ENCODE measurements at regions not wholly inside any gene's neighbourhood (a gene's known extent, or its start where the extent isn't known, plus 50 kb on each side); places are given as distances from the start of the nearest gene placed in this dataset.

- WGBS (ENCODE audit: insufficient coverage, insufficient replicate concordance, low lambda C conversion rate, missing lambda C conversion rate) = 52% methylated on average over 15 of the region's 15 CpGs
- Histone ChIP-seq H3K79me2 (ENCODE audit: control insufficient read depth, insufficient read depth, low read length) (no peaks in the 10 kb centered on the region), H3K27ac (ENCODE audit: control insufficient read depth, insufficient read depth) (no peak overlapping the region), H3K9ac (ENCODE audit: control insufficient read depth, insufficient read depth, low read length) (no peak overlapping the region), H3K9me3 (replicated peaks; ENCODE audit: control insufficient read depth, insufficient read depth, low read length) (peaks cover 2% of the 10 kb centered on the region; the same call in 2 of the 3 replicates), H3K4me3 (no peak overlapping the region), H4K20me1 (ENCODE audit: control insufficient read depth, insufficient read depth) (no peaks in the 10 kb centered on the region; the same call in 1 of the 2 replicates), H3K4me2 (ENCODE audit: control insufficient read depth, insufficient read depth) (no peak overlapping the region), H3K36me3 (ENCODE audit: control insufficient read depth in 2 of 2, insufficient read depth in 2 of 2, low read length in 1 of 2) (no peaks in the 10 kb centered on the region), H3K27me3 (replicated peaks in 1 of 2; ENCODE audit: control insufficient read depth in 2 of 2, insufficient read depth in 2 of 2, low read length in 1 of 2) (no peaks in the 10 kb centered on the region; a peak in 1 of 4 replicates), H3K4me1 (ENCODE audit: control insufficient read depth, insufficient read depth, low read length) (no peaks in the 10 kb centered on the region), H2AFZ (ENCODE audit: control insufficient read depth, low read depth, low read length) (no peak overlapping the region)
- ChIA-PET RAD21 (ENCODE audit: unreplicated experiment) (no interaction called here), CTCF (interaction anchor here (1.4 kb wide), 1 partner anchor 9 kb away, joined by 3 read pairs; no protein-coding TSS in a partner anchor), POLR2A (no interaction called here), SMC1A (ENCODE audit: uncharacterized antibody, unreplicated experiment) (interaction anchor here (1.0 kb wide), 1 partner anchor 44 kb away, joined by 6 read pairs; no protein-coding TSS in a partner anchor)
- DNase-seq (ENCODE audit: low read depth, low spot score) (no peak), FAIRE-seq (no peak), ATAC-seq (no peak)
- no peak for TF ChIP-seq USF2 (IDR thresholded peaks at IDR 0.05; ENCODE audit: borderline replicate concordance, low read depth, low read length)
- TF ChIP-seq MXI1 (IDR thresholded peaks at IDR 0.05; ENCODE audit: low read depth, low read length) = no peak
- no peak for TF ChIP-seq SRF (IDR thresholded peaks at IDR 0.05; ENCODE audit: low read depth in 2 of 2, low read length in 2 of 2)
- no peak for TF ChIP-seq KLF5 (IDR thresholded peaks at IDR 0.05; ENCODE audit: partially characterized antibody)
- TF ChIP-seq CTCF (IDR thresholded peaks at IDR 0.05 in 2 of 3, conservative IDR thresholded peaks at IDR 0.05 in 1 of 3; ENCODE audit: control insufficient read depth in 2 of 3, extremely low read depth in 1 of 3, insufficient read depth in 1 of 3, low read depth in 3 of 3, low read length in 3 of 3) = no peak
- TF ChIP-seq ATF7 (IDR thresholded peaks at IDR 0.05; ENCODE audit: low read depth) = no peak
- BruUV-seq (replicated peaks) = no TSS peak
- intact Hi-C loops (cut with micrococcal nuclease; ENCODE audit: unreplicated experiment) (no loop called here), in situ Hi-C loops (cut with MboI) (no loop called here)
Observed at GRCh38 chr20:57002066-57002570, 264.3 kb downstream of the BMP7 start.
